NB4 (cell line): ENCODE measurements at regions not wholly inside any gene's neighbourhood (a gene's known extent, or its start where the extent isn't known, plus 50 kb on each side); places are given as distances from the start of the nearest gene placed in this dataset.

Experiments used
- MYC ChIP-seq: IDR thresholded peaks from 2 replicates; pipeline ENCODE4 v1.6.1; 2011; ENCODE audit warnings: low read depth, low read length
- POLR2A ChIP-seq: IDR thresholded peaks from 2 replicates; pipeline ENCODE4 v1.6.1; 2011; ENCODE audit warnings: mild to moderate bottlenecking; ENCODE audit not compliant: insufficient read length; ENCODE audit errors: extremely low read depth
- TF ChIP-seq, protein P1 (sequence below): IDR thresholded peaks from one replicate; pipeline ENCODE4 v1.5.1; 2012; ENCODE audit warnings: low read depth, low read length

DNA sequence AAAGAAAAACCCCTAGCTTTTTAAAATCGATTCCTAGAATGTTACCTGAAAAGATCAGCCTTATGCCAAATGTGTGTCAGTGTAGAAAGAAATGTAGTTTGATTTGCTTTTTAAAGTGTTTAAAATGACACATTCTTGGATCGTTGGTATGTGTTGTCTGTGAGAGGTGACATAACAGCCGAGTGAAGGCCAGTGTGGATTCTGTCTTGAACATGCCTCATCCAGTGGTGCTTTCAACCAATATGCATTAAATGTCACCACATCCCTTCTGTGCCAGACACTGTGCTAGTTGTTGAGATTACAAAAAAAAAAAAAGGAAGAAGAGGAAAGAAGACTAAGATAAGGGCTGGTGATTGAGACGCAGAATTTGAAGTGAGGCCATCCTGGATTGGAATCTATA lies 994.2 kb upstream of the TENM3 start:
- TF ChIP-seq MYC: no peak
- TF ChIP-seq, protein P1, sequence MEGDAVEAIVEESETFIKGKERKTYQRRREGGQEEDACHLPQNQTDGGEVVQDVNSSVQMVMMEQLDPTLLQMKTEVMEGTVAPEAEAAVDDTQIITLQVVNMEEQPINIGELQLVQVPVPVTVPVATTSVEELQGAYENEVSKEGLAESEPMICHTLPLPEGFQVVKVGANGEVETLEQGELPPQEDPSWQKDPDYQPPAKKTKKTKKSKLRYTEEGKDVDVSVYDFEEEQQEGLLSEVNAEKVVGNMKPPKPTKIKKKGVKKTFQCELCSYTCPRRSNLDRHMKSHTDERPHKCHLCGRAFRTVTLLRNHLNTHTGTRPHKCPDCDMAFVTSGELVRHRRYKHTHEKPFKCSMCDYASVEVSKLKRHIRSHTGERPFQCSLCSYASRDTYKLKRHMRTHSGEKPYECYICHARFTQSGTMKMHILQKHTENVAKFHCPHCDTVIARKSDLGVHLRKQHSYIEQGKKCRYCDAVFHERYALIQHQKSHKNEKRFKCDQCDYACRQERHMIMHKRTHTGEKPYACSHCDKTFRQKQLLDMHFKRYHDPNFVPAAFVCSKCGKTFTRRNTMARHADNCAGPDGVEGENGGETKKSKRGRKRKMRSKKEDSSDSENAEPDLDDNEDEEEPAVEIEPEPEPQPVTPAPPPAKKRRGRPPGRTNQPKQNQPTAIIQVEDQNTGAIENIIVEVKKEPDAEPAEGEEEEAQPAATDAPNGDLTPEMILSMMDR: no peak
- no peak for TF ChIP-seq POLR2A
